ENCODE measurements at regions not wholly inside any gene's neighbourhood (a gene's known extent, or its start where the extent isn't known, plus 50 kb on each side); places are given as distances from the start of the nearest gene placed in this dataset.

DNA sequence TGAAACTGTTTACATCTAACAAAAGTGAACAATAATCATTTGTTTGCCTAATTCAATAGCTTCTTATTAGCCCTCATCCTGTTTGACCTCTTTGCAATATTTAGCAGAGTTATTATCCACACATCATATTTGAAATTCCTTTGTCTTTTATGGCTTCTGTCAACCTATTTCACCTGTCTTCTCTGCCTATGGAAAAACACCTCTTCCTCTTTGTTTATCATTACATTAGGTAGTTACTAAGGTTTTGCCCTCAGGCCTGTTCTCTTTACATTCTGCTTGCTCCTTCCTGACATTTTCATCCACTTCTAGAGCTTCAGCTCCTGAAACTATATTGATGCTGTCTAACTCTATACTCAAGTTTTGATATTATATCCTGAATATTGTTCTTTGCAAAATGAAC lies 183.0 kb downstream of the SUCNR1 start:
- no peak overlapping the region for H3K4me3 ChIP-seq (IDR thresholded peaks at IDR 0.05; ENCODE audit: insufficient read depth, low read depth, low read length)
- no peaks in the 10 kb centered on the region for H3K36me3 ChIP-seq (ENCODE audit: insufficient read depth)
- H2AFZ ChIP-seq (ENCODE audit: low read depth), result no peak overlapping the region
- H4K20me1 ChIP-seq (ENCODE audit: insufficient read depth), result no peaks in the 10 kb centered on the region
- no peak for TF ChIP-seq CTCF (conservative IDR thresholded peaks at IDR 0.05; ENCODE audit: low read depth, low read length)
- H3K4me2 ChIP-seq, result no peak overlapping the region
- H3K4me1 ChIP-seq (ENCODE audit: low read depth, poor library complexity, severe bottlenecking), result peaks cover 7% of the 10 kb centered on the region
- H3K79me2 ChIP-seq (ENCODE audit: insufficient read depth, low read depth), result no peaks in the 10 kb centered on the region
- H3K9ac ChIP-seq, result no peak overlapping the region
- no peak overlapping the region for H3K27ac ChIP-seq
- no peaks in the 10 kb centered on the region for H3K27me3 ChIP-seq (ENCODE audit: insufficient read depth, low read depth)

- H3K4me2 ChIP-seq, result no peak overlapping the region
- TF ChIP-seq CTCF (conservative IDR thresholded peaks at IDR 0.05; ENCODE audit: low read depth, low read length), result no peak
- peaks cover 7% of the 10 kb centered on the region for H3K4me1 ChIP-seq (ENCODE audit: low read depth, poor library complexity, severe bottlenecking)
- no peak overlapping the region for H3K4me3 ChIP-seq (IDR thresholded peaks at IDR 0.05; ENCODE audit: insufficient read depth, low read depth, low read length)
- H3K27ac ChIP-seq, result no peak overlapping the region
- H2AFZ ChIP-seq (ENCODE audit: low read depth), result no peak overlapping the region
- no peaks in the 10 kb centered on the region for H4K20me1 ChIP-seq (ENCODE audit: insufficient read depth)
- no peaks in the 10 kb centered on the region for H3K27me3 ChIP-seq (ENCODE audit: insufficient read depth, low read depth)
- no peaks in the 10 kb centered on the region for H3K79me2 ChIP-seq (ENCODE audit: insufficient read depth, low read depth)
- H3K36me3 ChIP-seq (ENCODE audit: insufficient read depth), result no peaks in the 10 kb centered on the region
- no peak overlapping the region for H3K9ac ChIP-seq
Observed at GRCh38 chr3:152056987-152057386, 183.5 kb downstream of the SUCNR1 start.

- Histone ChIP-seq H3K36me3 (ENCODE audit: insufficient read depth) (no peaks in the 10 kb centered on the region), H3K9ac (no peak overlapping the region), H3K27ac (no peak overlapping the region), H2AFZ (ENCODE audit: low read depth) (no peak overlapping the region), H3K4me2 (no peak overlapping the region), H3K4me1 (ENCODE audit: low read depth, poor library complexity, severe bottlenecking) (peaks cover 7% of the 10 kb centered on the region), H3K79me2 (ENCODE audit: insufficient read depth, low read depth) (no peaks in the 10 kb centered on the region), H4K20me1 (ENCODE audit: insufficient read depth) (no peaks in the 10 kb centered on the region), H3K4me3 (IDR thresholded peaks at IDR 0.05; ENCODE audit: insufficient read depth, low read depth, low read length) (no peak overlapping the region), H3K27me3 (ENCODE audit: insufficient read depth, low read depth) (no peaks in the 10 kb centered on the region)
- TF ChIP-seq CTCF (conservative IDR thresholded peaks at IDR 0.05; ENCODE audit: low read depth, low read length), result no peak
Observed at GRCh38 chr3:152058856-152059255, 185.4 kb downstream of the SUCNR1 start.

- no peaks in the 10 kb centered on the region for H3K27me3 ChIP-seq (ENCODE audit: insufficient read depth, low read depth)
Observed at GRCh38 chr3:152060701-152061100, 187.3 kb downstream of the SUCNR1 start.

More at GRCh38 chr3:152060701-152061100, 187.3 kb downstream of the SUCNR1 start:
- H3K36me3 ChIP-seq (ENCODE audit: insufficient read depth), result no peaks in the 10 kb centered on the region
- no peaks in the 10 kb centered on the region for H3K79me2 ChIP-seq (ENCODE audit: insufficient read depth, low read depth)
- H3K4me2 ChIP-seq, result no peak overlapping the region
- no peak overlapping the region for H2AFZ ChIP-seq (ENCODE audit: low read depth)
- TF ChIP-seq CTCF (conservative IDR thresholded peaks at IDR 0.05; ENCODE audit: low read depth, low read length), result no peak
- no peak overlapping the region for H3K27ac ChIP-seq
- no peak overlapping the region for H3K4me3 ChIP-seq (IDR thresholded peaks at IDR 0.05; ENCODE audit: insufficient read depth, low read depth, low read length)
- H4K20me1 ChIP-seq (ENCODE audit: insufficient read depth), result no peaks in the 10 kb centered on the region
- no peak overlapping the region for H3K9ac ChIP-seq
- peaks cover 7% of the 10 kb centered on the region for H3K4me1 ChIP-seq (ENCODE audit: low read depth, poor library complexity, severe bottlenecking)

All from KMS-11 (cell line).